ENCODE measurements at regions not wholly inside any gene's neighbourhood (a gene's known extent, or its start where the extent isn't known, plus 50 kb on each side); places are given as distances from the start of the nearest gene placed in this dataset.

DNA sequence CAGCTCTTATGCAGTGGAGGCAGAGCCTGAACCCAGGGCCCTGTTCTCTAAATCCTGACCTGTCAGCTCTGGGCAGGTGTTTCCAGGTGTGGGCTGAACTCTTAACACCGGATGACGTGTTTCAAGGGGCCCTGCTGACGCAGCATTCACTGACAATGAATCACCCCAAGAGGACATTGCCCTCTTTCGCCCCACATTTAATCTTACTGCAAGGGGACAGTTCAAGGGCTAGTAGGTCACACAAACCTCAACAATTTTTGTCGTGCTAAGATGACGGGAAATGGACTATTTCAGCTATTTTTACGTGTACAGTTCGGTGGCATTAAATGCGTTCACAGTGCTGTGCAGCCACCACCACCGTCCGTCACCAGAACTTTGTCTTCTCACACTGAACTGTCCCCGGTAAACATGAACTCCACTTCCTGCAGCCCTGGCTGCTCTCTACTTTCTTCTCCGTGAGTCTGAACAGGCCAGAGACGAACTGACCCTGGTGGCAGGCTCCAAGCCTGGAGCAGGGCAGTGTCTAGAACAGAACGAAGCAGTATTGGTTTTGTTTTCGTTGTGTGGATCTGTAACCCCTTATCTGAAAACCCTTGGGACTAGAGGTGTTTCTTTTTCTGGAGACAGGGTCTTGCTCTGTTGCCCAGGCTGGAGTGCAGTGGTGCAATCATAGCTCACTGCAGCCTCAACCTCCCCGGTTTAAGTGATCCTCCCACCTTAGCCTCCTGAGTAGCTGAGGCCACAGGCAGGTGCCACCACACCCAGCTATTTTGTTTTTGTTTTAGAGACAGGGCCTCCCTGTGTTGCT, 88.4 kb upstream of the CIBAR2 start:
- H3K4me3 ChIP-seq: no peak overlapping the region
- 63 to 85% methylated on average over 15 to 17 of the region's 17 CpGs for WGBS, 2 donors

GRCh38 chr16:85201574-85201973, 89.3 kb upstream of the CIBAR2 start:
- H3K4me1 ChIP-seq: peaks cover 63% of the 10 kb centered on the region

More for the DNA sequence above, 88.4 kb upstream of the CIBAR2 start:
- intact Hi-C loops (cut with DNase I): no loop called here
- Histone ChIP-seq H3K4me1 (peaks cover 64% of the 10 kb centered on the region), H3K36me3 (replicated peaks in 1 of 2; ENCODE audit: insufficient read depth in 1 of 2, low read depth in 2 of 2) (no peaks in the 10 kb centered on the region), H3K27me3 (no peaks in the 10 kb centered on the region), H3K27ac (peak overlapping the region in 2 of 4 donors; percentile 21 to 39), H3K9me3 (no peaks in the 10 kb centered on the region)
- peak in 2 of 4 donors; percentile 28 to 60 for DNase-seq
- TF ChIP-seq, protein P1, sequence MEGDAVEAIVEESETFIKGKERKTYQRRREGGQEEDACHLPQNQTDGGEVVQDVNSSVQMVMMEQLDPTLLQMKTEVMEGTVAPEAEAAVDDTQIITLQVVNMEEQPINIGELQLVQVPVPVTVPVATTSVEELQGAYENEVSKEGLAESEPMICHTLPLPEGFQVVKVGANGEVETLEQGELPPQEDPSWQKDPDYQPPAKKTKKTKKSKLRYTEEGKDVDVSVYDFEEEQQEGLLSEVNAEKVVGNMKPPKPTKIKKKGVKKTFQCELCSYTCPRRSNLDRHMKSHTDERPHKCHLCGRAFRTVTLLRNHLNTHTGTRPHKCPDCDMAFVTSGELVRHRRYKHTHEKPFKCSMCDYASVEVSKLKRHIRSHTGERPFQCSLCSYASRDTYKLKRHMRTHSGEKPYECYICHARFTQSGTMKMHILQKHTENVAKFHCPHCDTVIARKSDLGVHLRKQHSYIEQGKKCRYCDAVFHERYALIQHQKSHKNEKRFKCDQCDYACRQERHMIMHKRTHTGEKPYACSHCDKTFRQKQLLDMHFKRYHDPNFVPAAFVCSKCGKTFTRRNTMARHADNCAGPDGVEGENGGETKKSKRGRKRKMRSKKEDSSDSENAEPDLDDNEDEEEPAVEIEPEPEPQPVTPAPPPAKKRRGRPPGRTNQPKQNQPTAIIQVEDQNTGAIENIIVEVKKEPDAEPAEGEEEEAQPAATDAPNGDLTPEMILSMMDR (IDR thresholded peaks at IDR 0.05): no peak
- no peak for TF ChIP-seq POLR2A (IDR thresholded peaks at IDR 0.05)
- no peak for ATAC-seq

DNA sequence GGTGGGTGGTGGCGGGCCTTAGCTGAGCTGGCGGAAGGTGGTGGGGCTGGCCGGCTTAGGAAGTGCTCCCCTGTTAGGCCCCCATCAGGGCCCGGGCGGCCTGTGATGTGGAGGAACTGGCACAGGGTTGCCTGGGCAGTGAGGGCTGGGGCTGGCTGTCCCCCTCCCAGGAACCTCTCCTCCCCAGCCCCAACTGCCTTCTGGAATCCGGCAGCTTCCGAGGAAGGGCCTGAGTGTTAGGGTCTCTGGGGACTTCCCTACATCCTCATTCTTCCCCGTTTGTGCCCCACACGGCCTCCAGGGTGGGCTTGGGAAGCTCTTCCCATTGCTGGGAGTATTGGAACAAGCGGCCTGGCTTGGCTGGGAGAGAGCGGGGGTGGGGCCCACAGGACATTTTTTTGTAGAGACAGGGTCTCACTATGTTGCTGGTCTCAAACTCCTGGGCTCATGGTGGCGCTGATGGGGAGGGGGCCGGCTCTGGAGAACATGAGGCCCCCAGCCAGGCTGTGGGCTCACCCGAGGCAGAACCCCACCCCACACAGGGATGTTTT, 89.9 kb upstream of the CIBAR2 start:
- DNase-seq (no peak), ATAC-seq (no peak)
- H3K9me3 ChIP-seq: no peaks in the 10 kb centered on the region
- H3K4me1 ChIP-seq: peaks cover 61% of the 10 kb centered on the region
- no peaks in the 10 kb centered on the region for H3K36me3 ChIP-seq (replicated peaks in 1 of 2; ENCODE audit: insufficient read depth in 1 of 2, low read depth in 2 of 2)
- H3K27ac ChIP-seq: peak overlapping the region; percentile 85 to 94 (median 90)
- intact Hi-C loops (cut with DNase I): no loop called here
- TF ChIP-seq POLR2A (IDR thresholded peaks at IDR 0.05): no peak
- TF ChIP-seq, protein P1 (IDR thresholded peaks at IDR 0.05): no peak
- no peak overlapping the region for H3K4me3 ChIP-seq
- no peaks in the 10 kb centered on the region for H3K27me3 ChIP-seq
- 66 to 76% methylated on average over 12 to 14 of the region's 14 CpGs for WGBS, 2 donors

More at GRCh38 chr16:85201574-85201973, 89.3 kb upstream of the CIBAR2 start:
- TF ChIP-seq POLR2A (IDR thresholded peaks at IDR 0.05): no peak
- TF ChIP-seq, protein P1 (IDR thresholded peaks at IDR 0.05): no peak
- intact Hi-C loops (cut with DNase I): no loop called here
- 88% methylated on average over 8 of the region's 8 CpGs for WGBS, 2 donors
- Histone ChIP-seq H3K9me3 (no peaks in the 10 kb centered on the region), H3K27ac (peak overlapping the region in 3 of 4 donors; percentile 87 to 94 (median 93)), H3K4me3 (no peak overlapping the region), H3K27me3 (no peaks in the 10 kb centered on the region), H3K36me3 (replicated peaks in 1 of 2; ENCODE audit: insufficient read depth in 1 of 2, low read depth in 2 of 2) (no peaks in the 10 kb centered on the region)
- no peak for ATAC-seq
- no peak for DNase-seq

DNA sequence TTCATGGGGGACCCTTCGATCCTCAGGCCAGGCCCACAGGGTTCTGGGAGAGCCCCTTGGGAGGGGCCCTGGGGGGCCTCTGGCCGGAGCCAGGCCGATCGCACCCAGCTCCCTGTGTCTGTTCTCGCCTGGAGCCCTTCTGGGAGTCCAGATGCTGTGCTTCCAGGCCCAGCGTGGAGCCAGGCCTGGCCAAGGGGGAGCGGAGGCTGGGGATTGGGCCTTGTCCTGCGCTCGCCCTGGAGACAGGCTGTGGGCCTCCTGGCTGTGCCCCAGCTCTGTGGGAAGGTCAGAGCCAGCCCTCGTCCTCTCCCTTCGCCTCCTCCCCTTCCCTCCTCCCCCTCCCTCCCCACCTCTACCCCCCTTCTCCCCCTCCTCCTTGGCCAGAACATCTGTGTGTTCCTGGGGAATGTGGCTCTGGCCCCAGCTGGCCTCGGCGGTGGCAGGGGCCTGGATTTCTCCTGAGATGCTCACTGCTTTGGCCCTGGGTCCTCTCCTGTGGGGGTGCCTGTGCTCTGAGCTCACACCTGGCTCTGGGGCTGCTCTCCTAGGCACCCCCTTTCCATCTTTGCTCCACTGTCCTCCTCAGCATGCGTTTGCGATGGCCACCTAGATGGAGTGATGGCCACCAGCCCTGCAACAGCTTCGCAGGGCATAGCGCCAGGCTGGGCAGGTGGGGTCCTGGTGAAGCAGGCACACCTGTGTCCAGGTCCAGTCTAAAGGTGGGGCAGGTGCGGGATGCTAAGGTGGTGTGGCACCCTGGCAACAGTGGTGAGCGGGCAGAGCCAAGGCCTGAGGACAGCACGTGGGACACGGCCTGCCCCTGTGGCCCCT, 90.6 kb upstream of the CIBAR2 start:
- peak; percentile 92 for ATAC-seq
- no peaks in the 10 kb centered on the region for H3K36me3 ChIP-seq (replicated peaks in 1 of 2; ENCODE audit: insufficient read depth in 1 of 2, low read depth in 2 of 2)
- no peaks in the 10 kb centered on the region for H3K9me3 ChIP-seq
- TF ChIP-seq POLR2A (IDR thresholded peaks at IDR 0.05): peak; percentile 49 to 60 (median 53)
- TF ChIP-seq, protein P1 (IDR thresholded peaks at IDR 0.05): no peak
- 27 to 48% methylated on average over 7 to 21 of the region's 21 CpGs for WGBS, 2 donors
- H3K27me3 ChIP-seq: no peaks in the 10 kb centered on the region
- peaks cover 58% of the 10 kb centered on the region for H3K4me1 ChIP-seq
- DNase-seq: peak; percentile 85 to 97 (median 95)
- intact Hi-C loops (cut with DNase I): no loop called here
- H3K4me3 ChIP-seq: no peak overlapping the region
- H3K27ac ChIP-seq: peak overlapping the region; percentile 85 to 94 (median 90)

Data from body of pancreas (tissue), 4 donors.